CD14-positive monocyte (primary cell): ENCODE measurements at regions not wholly inside any gene's neighbourhood (a gene's known extent, or its start where the extent isn't known, plus 50 kb on each side); places are given as distances from the start of the nearest gene placed in this dataset.

Experiments
- DNase-seq, 3 donors: peaks; one replicate each; pipeline ENCODE4 v3.0.0-alpha.2; 2011 to 2022
- H2AFZ ChIP-seq: 2 replicates; pipeline ENCODE4 v1.6.0; 2012; ENCODE audit warnings: mild to moderate bottlenecking, low read depth, low read length, inconsistent platforms; ENCODE audit not compliant: insufficient read depth, poor library complexity, severe bottlenecking
- H3K27ac ChIP-seq, 2 donors: 1 replicate in 1 of 2; 2 replicates in 1 of 2; pipeline ENCODE4 v1.5.1; 2012 to 2013; ENCODE audit warnings: low read length in 2 of 2, control low read depth in 1 of 2, inconsistent platforms in 1 of 2, low read depth in 1 of 2, mild to moderate bottlenecking in 1 of 2
- H3K27me3 ChIP-seq, 2 donors: one replicate each; pipeline versions ENCODE4 v1.6.0 to v1.6.1; 2011 to 2013; ENCODE audit warnings: low read length in 2 of 2; ENCODE audit not compliant: control insufficient read depth in 2 of 2, insufficient read depth in 2 of 2
- H3K36me3 ChIP-seq, 2 donors: replicated peaks in 1 of 2; 1 replicate in 1 of 2; 2 replicates in 1 of 2; pipeline versions ENCODE4 v1.5.1 to v1.6.1; 2012 to 2013; ENCODE audit warnings: low read length in 2 of 2, control low read depth in 1 of 2, inconsistent platforms in 1 of 2, mild to moderate bottlenecking in 1 of 2; ENCODE audit not compliant: insufficient read depth in 2 of 2, control insufficient read depth in 1 of 2
- H3K4me1 ChIP-seq, 2 donors: 1 replicate in 1 of 2; 2 replicates in 1 of 2; pipeline versions ENCODE4 v1.5.1 to v1.6.1; 2012 to 2013; ENCODE audit warnings: low read length in 2 of 2, control low read depth in 1 of 2, inconsistent platforms in 1 of 2, mild to moderate bottlenecking in 1 of 2, moderate library complexity in 1 of 2; ENCODE audit not compliant: insufficient read depth in 2 of 2, control insufficient read depth in 1 of 2
- H3K4me2 ChIP-seq: replicated peaks from 2 replicates; pipeline ENCODE3; 2012; ENCODE audit warnings: low read length, moderate library complexity, mild to moderate bottlenecking; ENCODE audit not compliant: poor library complexity, severe bottlenecking; ENCODE audit errors: extremely low read depth
- H3K4me3 ChIP-seq, 3 experiments: fragments of 200-600 bp in 1 of 3; sonication (generic) in 1 of 3; replicated peaks in 1 of 3; 1 replicate in 2 of 3; 2 replicates in 1 of 3; pipeline ENCODE4 v1.5.1; 2011 to 2013; ENCODE audit warnings: low read length in 3 of 3, mild to moderate bottlenecking in 3 of 3, control low read depth in 2 of 3, low read depth in 2 of 3, inconsistent platforms in 1 of 3, moderate library complexity in 1 of 3
- H3K79me2 ChIP-seq: 2 replicates; pipeline ENCODE4 v1.6.0; 2012; ENCODE audit warnings: mild to moderate bottlenecking, control low read depth, inconsistent platforms, low read length, moderate library complexity; ENCODE audit not compliant: insufficient read depth
- H3K9ac ChIP-seq: 2 replicates; pipeline ENCODE4 v1.6.0; 2017; ENCODE audit warnings: low read length, mild to moderate bottlenecking; ENCODE audit not compliant: insufficient read depth, poor library complexity, severe bottlenecking
- H3K9me3 ChIP-seq, 2 donors: replicated peaks in 1 of 2; 1 replicate in 1 of 2; 2 replicates in 1 of 2; pipeline versions ENCODE4 v1.5.1 to v1.6.1; 2012 to 2013; ENCODE audit warnings: low read length in 2 of 2, control low read depth in 1 of 2; ENCODE audit not compliant: control insufficient read depth in 1 of 2, insufficient read depth in 1 of 2
- H4K20me1 ChIP-seq: 2 replicates; pipeline ENCODE4 v1.6.0; 2012; ENCODE audit warnings: mild to moderate bottlenecking, low read length, control low read depth, moderate library complexity; ENCODE audit not compliant: insufficient read depth
- H3K27ac Mint-ChIP-seq, 7 donors: one replicate each; pipeline ENCODE4 v1.8.0; 2020; ENCODE audit warnings: mild to moderate bottlenecking in 7 of 7, mixed read lengths in 7 of 7, moderate library complexity in 6 of 7, inconsistent platforms in 2 of 7
- H3K27me3 Mint-ChIP-seq, 3 donors: one replicate each; pipeline ENCODE4 v1.8.0; 2021 to 2022; ENCODE audit warnings: low read depth in 3 of 3, mild to moderate bottlenecking in 3 of 3, mixed read lengths in 3 of 3, moderate library complexity in 3 of 3, inconsistent platforms in 1 of 3
- H3K36me3 Mint-ChIP-seq, 2 donors: one replicate each; pipeline ENCODE4 v1.8.0; 2020; ENCODE audit warnings: mixed read lengths in 2 of 2, inconsistent platforms in 1 of 2, mild to moderate bottlenecking in 1 of 2
- H3K4me1 Mint-ChIP-seq: one replicate; pipeline ENCODE4 v1.8.0; 2020; ENCODE audit warnings: mild to moderate bottlenecking, mixed read lengths
- H3K4me3 Mint-ChIP-seq, 2 donors: one replicate each; pipeline ENCODE4 v1.8.0; 2020; ENCODE audit warnings: mild to moderate bottlenecking in 2 of 2, mixed read lengths in 2 of 2, moderate library complexity in 1 of 2
- H3K9me3 Mint-ChIP-seq, 7 donors: one replicate each; pipeline ENCODE4 v1.8.0; 2020 to 2022; ENCODE audit warnings: mixed read lengths in 7 of 7, mild to moderate bottlenecking in 6 of 7, moderate library complexity in 6 of 7, inconsistent platforms in 2 of 7
- WGBS: methylation state at CpG from one replicate; pipeline ENCODE4 v1.1.5; 2013; ENCODE audit warnings: missing lambda C conversion rate; ENCODE audit not compliant: insufficient coverage; 5-methylcytosine and 5-hydroxymethylcytosine counted together
- intact Hi-C, 2 donors: fragments of 100-400 bp; cut with micrococcal nuclease; formaldehyde crosslinking; loops; one replicate each; pipeline versions ENCODE4 v1.15.0 to v1.15.1; 2023
- TF ChIP-seq, protein P1 (sequence below): fragments of 200-600 bp; IDR thresholded peaks from one replicate; pipeline ENCODE4 v1.8.0; 2022; ENCODE audit warnings: antibody characterized with exemption, mild to moderate bottlenecking

- Mint-ChIP-seq H3K4me1 (no peaks in the 10 kb centered on the region), H3K9me3 (peaks cover 0 to 8% (median 0%) of the 10 kb centered on the region in 7 donors), H3K4me3 (no peak overlapping the region), H3K27ac (peak overlapping the region in 1 of 7 donors; percentile 76), H3K36me3 (no peaks in the 10 kb centered on the region), H3K27me3 (peaks cover 5 to 7% (median 6%) of the 10 kb centered on the region in 3 donors)
- TF ChIP-seq, protein P1, sequence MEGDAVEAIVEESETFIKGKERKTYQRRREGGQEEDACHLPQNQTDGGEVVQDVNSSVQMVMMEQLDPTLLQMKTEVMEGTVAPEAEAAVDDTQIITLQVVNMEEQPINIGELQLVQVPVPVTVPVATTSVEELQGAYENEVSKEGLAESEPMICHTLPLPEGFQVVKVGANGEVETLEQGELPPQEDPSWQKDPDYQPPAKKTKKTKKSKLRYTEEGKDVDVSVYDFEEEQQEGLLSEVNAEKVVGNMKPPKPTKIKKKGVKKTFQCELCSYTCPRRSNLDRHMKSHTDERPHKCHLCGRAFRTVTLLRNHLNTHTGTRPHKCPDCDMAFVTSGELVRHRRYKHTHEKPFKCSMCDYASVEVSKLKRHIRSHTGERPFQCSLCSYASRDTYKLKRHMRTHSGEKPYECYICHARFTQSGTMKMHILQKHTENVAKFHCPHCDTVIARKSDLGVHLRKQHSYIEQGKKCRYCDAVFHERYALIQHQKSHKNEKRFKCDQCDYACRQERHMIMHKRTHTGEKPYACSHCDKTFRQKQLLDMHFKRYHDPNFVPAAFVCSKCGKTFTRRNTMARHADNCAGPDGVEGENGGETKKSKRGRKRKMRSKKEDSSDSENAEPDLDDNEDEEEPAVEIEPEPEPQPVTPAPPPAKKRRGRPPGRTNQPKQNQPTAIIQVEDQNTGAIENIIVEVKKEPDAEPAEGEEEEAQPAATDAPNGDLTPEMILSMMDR, result no peak
- Histone ChIP-seq H3K27ac (no peak overlapping the region), H3K4me3 (no peak overlapping the region), H3K9ac (no peak overlapping the region), H3K4me1 (no peaks in the 10 kb centered on the region), H3K36me3 (no peaks in the 10 kb centered on the region), H3K27me3 (no peaks in the 10 kb centered on the region), H4K20me1 (no peaks in the 10 kb centered on the region), H3K4me2 (no peak overlapping the region), H3K79me2 (no peaks in the 10 kb centered on the region), H2AFZ (no peak overlapping the region), H3K9me3 (no peaks in the 10 kb centered on the region)
- intact Hi-C loops, result no loop called here
- WGBS, result 78% methylated on average over 5 of the region's 6 CpGs
- no peak for DNase-seq
Observed at GRCh38 chr6:4658486-4658885, 117.7 kb upstream of the CDYL start.

DNA sequence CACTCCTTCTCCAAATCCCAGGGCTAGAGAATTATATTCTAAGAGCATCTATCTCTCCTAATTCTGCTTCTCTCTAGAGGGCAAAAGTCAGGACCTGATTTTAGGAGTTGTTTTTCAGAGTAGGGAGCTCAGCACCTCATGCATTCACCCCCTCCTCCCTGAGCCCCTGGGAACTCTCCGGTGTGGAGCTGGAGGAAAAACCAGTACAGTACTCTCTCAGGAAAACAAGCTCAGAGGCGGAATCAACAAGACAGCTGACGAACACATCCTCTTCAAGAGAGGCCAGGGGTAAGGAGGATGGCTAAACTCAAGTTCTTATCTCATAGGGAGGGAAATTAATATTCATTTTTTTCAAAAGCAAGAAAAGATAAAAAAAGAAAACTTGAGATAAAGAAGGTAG lies 120.1 kb upstream of the CDYL start:
- no peaks in the 10 kb centered on the region for H4K20me1 ChIP-seq
- no peaks in the 10 kb centered on the region for H3K36me3 Mint-ChIP-seq
- H3K27me3 Mint-ChIP-seq, result peaks cover 5 to 7% (median 6%) of the 10 kb centered on the region in 3 donors
- H3K4me3 ChIP-seq, result no peak overlapping the region
- H3K4me2 ChIP-seq, result no peak overlapping the region
- no peaks in the 10 kb centered on the region for H3K4me1 Mint-ChIP-seq
- intact Hi-C loops, result no loop called here
- no peaks in the 10 kb centered on the region for H3K9me3 ChIP-seq
- H3K4me3 Mint-ChIP-seq, result no peak overlapping the region
- no peaks in the 10 kb centered on the region for H3K27me3 ChIP-seq
- peaks cover 0 to 5% (median 2%) of the 10 kb centered on the region in 7 donors for H3K9me3 Mint-ChIP-seq
- no CpG with 5 or more reads among the region's 3 CpGs for WGBS
- TF ChIP-seq, protein P1, result no peak
- no peak overlapping the region for H3K9ac ChIP-seq
- H3K27ac ChIP-seq, result no peak overlapping the region
- no peak for DNase-seq
- no peaks in the 10 kb centered on the region for H3K4me1 ChIP-seq
- no peaks in the 10 kb centered on the region for H3K36me3 ChIP-seq
- no peaks in the 10 kb centered on the region for H3K79me2 ChIP-seq
- no peak overlapping the region for H3K27ac Mint-ChIP-seq
- no peak overlapping the region for H2AFZ ChIP-seq
